ENCODE measurements at regions not wholly inside any gene's neighbourhood (a gene's known extent, or its start where the extent isn't known, plus 50 kb on each side); places are given as distances from the start of the nearest gene placed in this dataset.

- no peaks in the 10 kb centered on the region for H3K36me3 Mint-ChIP-seq (ENCODE audit: unreplicated experiment)
- H3K4me3 Mint-ChIP-seq (ENCODE audit: unreplicated experiment), result no peak overlapping the region
- H3K27me3 Mint-ChIP-seq (ENCODE audit: unreplicated experiment), result no peaks in the 10 kb centered on the region
- peaks cover 20% of the 10 kb centered on the region for H3K4me1 Mint-ChIP-seq (ENCODE audit: unreplicated experiment)
- no peaks in the 10 kb centered on the region for H3K9me3 Mint-ChIP-seq (ENCODE audit: unreplicated experiment)
- DNase-seq (ENCODE audit: extremely low spot score, unreplicated experiment), result no peak
- no peak for TF ChIP-seq CTCF (IDR thresholded peaks at IDR 0.05)
- H3K27ac Mint-ChIP-seq (ENCODE audit: unreplicated experiment), result no peak overlapping the region
Measured at GRCh38 chr6:109241199-109241598, 141.1 kb downstream of the CD164 start.

- no peaks in the 10 kb centered on the region for H3K27me3 Mint-ChIP-seq (ENCODE audit: unreplicated experiment)
- H3K4me3 Mint-ChIP-seq (ENCODE audit: unreplicated experiment), result no peak overlapping the region
- TF ChIP-seq CTCF (IDR thresholded peaks at IDR 0.05), result no peak
- H3K4me1 Mint-ChIP-seq (ENCODE audit: unreplicated experiment), result peaks cover 20% of the 10 kb centered on the region
- H3K27ac Mint-ChIP-seq (ENCODE audit: unreplicated experiment), result peak overlapping the region; percentile 70
- no peaks in the 10 kb centered on the region for H3K9me3 Mint-ChIP-seq (ENCODE audit: unreplicated experiment)
- DNase-seq (ENCODE audit: extremely low spot score, unreplicated experiment), result no peak
- no peaks in the 10 kb centered on the region for H3K36me3 Mint-ChIP-seq (ENCODE audit: unreplicated experiment)
Measured at GRCh38 chr6:109240370-109241084, 141.7 kb downstream of the CD164 start.

GRCh38 chr6:109239651-109240321 is 142.5 kb downstream of the CD164 start:
- Mint-ChIP-seq H3K36me3 (ENCODE audit: unreplicated experiment) (no peaks in the 10 kb centered on the region), H3K27me3 (ENCODE audit: unreplicated experiment) (no peaks in the 10 kb centered on the region), H3K27ac (ENCODE audit: unreplicated experiment) (peak overlapping the region; percentile 70), H3K9me3 (ENCODE audit: unreplicated experiment) (no peaks in the 10 kb centered on the region), H3K4me3 (ENCODE audit: unreplicated experiment) (no peak overlapping the region), H3K4me1 (ENCODE audit: unreplicated experiment) (peaks cover 20% of the 10 kb centered on the region)
- TF ChIP-seq CTCF (IDR thresholded peaks at IDR 0.05), result no peak
- DNase-seq (ENCODE audit: extremely low spot score, unreplicated experiment), result no peak

GRCh38 chr6:109239160-109239559 is 143.1 kb downstream of the CD164 start:
- TF ChIP-seq CTCF (IDR thresholded peaks at IDR 0.05), result no peak
- Mint-ChIP-seq H3K36me3 (ENCODE audit: unreplicated experiment) (no peaks in the 10 kb centered on the region), H3K27ac (ENCODE audit: unreplicated experiment) (no peak overlapping the region), H3K4me1 (ENCODE audit: unreplicated experiment) (peaks cover 20% of the 10 kb centered on the region), H3K9me3 (ENCODE audit: unreplicated experiment) (no peaks in the 10 kb centered on the region), H3K4me3 (ENCODE audit: unreplicated experiment) (no peak overlapping the region), H3K27me3 (ENCODE audit: unreplicated experiment) (no peaks in the 10 kb centered on the region)
- no peak for DNase-seq (ENCODE audit: extremely low spot score, unreplicated experiment)

- H3K36me3 Mint-ChIP-seq (ENCODE audit: unreplicated experiment), result no peaks in the 10 kb centered on the region
- no peak for DNase-seq (ENCODE audit: extremely low spot score, unreplicated experiment)
- no peaks in the 10 kb centered on the region for H3K27me3 Mint-ChIP-seq (ENCODE audit: unreplicated experiment)
- no peaks in the 10 kb centered on the region for H3K9me3 Mint-ChIP-seq (ENCODE audit: unreplicated experiment)
- TF ChIP-seq CTCF (IDR thresholded peaks at IDR 0.05), result no peak
- H3K4me1 Mint-ChIP-seq (ENCODE audit: unreplicated experiment), result peaks cover 20% of the 10 kb centered on the region
- no peak overlapping the region for H3K27ac Mint-ChIP-seq (ENCODE audit: unreplicated experiment)
- no peak overlapping the region for H3K4me3 Mint-ChIP-seq (ENCODE audit: unreplicated experiment)
Measured at GRCh38 chr6:109238396-109238795, 143.1 kb downstream of the CEP57L1 start.

Data from osteocyte (in vitro differentiated cells).